KMS-11 (cell line): ENCODE measurements at regions not wholly inside any gene's neighbourhood (a gene's known extent, or its start where the extent isn't known, plus 50 kb on each side); places are given as distances from the start of the nearest gene placed in this dataset.
"Not testable (repeated sequence)": the region's sequence is repeated elsewhere in the genome, so short reads cannot be mapped to it uniquely, and the experiment has no call there.

Source experiments
- H2AFZ ChIP-seq: fragments of 200-600 bp; sonication (generic); 2 replicates; pipeline ENCODE4 v1.6.1; 2016; ENCODE audit warnings: antibody characterized with exemption, mixed run types, low read depth
- H3K27ac ChIP-seq: fragments of 200-600 bp; sonication (generic); 2 replicates; pipeline ENCODE4 v1.6.1; 2016; ENCODE audit warnings: mild to moderate bottlenecking, mixed run types
- H3K27me3 ChIP-seq: fragments of 200-600 bp; sonication (generic); 2 replicates; pipeline ENCODE4 v1.6.1; 2017; ENCODE audit warnings: mild to moderate bottlenecking, low read depth, mixed run types, moderate library complexity; ENCODE audit not compliant: insufficient read depth
- H3K36me3 ChIP-seq: fragments of 200-600 bp; sonication (generic); 2 replicates; pipeline ENCODE4 v1.6.1; 2017; ENCODE audit warnings: mild to moderate bottlenecking, mixed run types; ENCODE audit not compliant: insufficient read depth
- H3K4me1 ChIP-seq: fragments of 200-600 bp; sonication (generic); 2 replicates; pipeline ENCODE4 v1.6.1; 2016; ENCODE audit warnings: mild to moderate bottlenecking, low read depth, mixed run types; ENCODE audit not compliant: poor library complexity, severe bottlenecking
- H3K4me2 ChIP-seq: fragments of 200-600 bp; sonication (generic); 2 replicates; pipeline ENCODE4 v1.7.0; 2016; ENCODE audit warnings: mild to moderate bottlenecking, mixed run types
- H3K4me3 ChIP-seq: fragments of 200-600 bp; sonication (generic); IDR thresholded peaks from 2 replicates; pipeline ENCODE4 v1.6.1; 2017; ENCODE audit warnings: low read depth, low read length, mixed read lengths; ENCODE audit not compliant: insufficient read depth
- H3K79me2 ChIP-seq: fragments of 200-600 bp; sonication (generic); 2 replicates; pipeline ENCODE4 v1.6.1; 2016; ENCODE audit warnings: low read depth, mixed run types; ENCODE audit not compliant: insufficient read depth
- H3K9ac ChIP-seq: fragments of 200-600 bp; sonication (generic); 2 replicates; pipeline ENCODE4 v1.6.1; 2016; ENCODE audit warnings: mild to moderate bottlenecking, mixed run types
- H4K20me1 ChIP-seq: fragments of 200-600 bp; sonication (generic); 2 replicates; pipeline ENCODE4 v1.6.1; 2016; ENCODE audit warnings: mild to moderate bottlenecking, mixed run types; ENCODE audit not compliant: insufficient read depth
- TF ChIP-seq, protein P1 (sequence below): fragments of 200-600 bp; sonication (generic); conservative IDR thresholded peaks from 2 replicates; pipeline ENCODE4 v1.6.1; 2017; ENCODE audit warnings: low read depth, mild to moderate bottlenecking, antibody characterized with exemption, low read length, moderate library complexity, mixed read lengths

DNA sequence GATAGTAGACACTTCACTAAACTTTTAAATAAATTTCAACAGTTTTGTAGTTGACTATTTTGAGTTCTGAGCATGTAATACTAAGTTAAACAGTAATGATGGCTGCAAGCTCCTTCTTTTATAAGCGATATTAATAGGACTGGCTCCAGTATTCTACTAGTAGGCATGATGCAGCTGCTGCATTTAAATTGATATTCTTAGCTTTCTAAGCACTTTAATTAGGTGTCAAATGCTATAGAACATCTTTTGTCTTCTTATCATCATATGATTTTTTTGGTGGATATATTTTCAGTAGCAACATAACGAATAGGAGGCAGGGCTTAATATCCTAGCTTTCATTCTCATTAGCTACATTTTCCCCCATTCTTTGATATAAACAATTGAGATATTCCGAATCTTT, 141.1 kb downstream of the FBXO4 start:
- Histone ChIP-seq H4K20me1 (no peaks in the 10 kb centered on the region), H3K4me1 (no peaks in the 10 kb centered on the region), H3K79me2 (no peaks in the 10 kb centered on the region), H3K27ac (no peak overlapping the region), H3K36me3 (no peaks in the 10 kb centered on the region), H3K27me3 (no peaks in the 10 kb centered on the region), H3K9ac (no peak overlapping the region), H2AFZ (no peak overlapping the region), H3K4me2 (no peak overlapping the region), H3K4me3 (no peak overlapping the region)
- TF ChIP-seq, protein P1, sequence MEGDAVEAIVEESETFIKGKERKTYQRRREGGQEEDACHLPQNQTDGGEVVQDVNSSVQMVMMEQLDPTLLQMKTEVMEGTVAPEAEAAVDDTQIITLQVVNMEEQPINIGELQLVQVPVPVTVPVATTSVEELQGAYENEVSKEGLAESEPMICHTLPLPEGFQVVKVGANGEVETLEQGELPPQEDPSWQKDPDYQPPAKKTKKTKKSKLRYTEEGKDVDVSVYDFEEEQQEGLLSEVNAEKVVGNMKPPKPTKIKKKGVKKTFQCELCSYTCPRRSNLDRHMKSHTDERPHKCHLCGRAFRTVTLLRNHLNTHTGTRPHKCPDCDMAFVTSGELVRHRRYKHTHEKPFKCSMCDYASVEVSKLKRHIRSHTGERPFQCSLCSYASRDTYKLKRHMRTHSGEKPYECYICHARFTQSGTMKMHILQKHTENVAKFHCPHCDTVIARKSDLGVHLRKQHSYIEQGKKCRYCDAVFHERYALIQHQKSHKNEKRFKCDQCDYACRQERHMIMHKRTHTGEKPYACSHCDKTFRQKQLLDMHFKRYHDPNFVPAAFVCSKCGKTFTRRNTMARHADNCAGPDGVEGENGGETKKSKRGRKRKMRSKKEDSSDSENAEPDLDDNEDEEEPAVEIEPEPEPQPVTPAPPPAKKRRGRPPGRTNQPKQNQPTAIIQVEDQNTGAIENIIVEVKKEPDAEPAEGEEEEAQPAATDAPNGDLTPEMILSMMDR = no peak

DNA sequence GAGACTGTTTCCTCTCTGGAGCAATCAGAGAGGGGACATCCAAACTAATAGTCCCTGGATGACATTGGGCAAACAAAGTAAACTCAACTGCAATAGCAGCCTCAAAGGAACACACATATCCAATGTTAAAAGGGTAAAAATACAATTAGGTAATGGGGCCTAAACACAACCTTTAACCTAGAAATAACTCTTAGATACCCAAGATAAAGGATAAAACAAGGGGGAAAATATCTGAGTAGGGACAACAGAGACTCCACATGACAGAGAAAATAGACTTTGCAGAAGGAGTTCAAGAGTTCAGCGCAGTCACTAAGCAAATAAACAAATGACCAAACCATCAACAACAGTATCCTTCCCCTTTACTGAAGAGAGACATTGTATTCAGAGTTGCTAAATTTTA, 149.3 kb downstream of the FBXO4 start:
- Histone ChIP-seq H3K4me1 (no peaks in the 10 kb centered on the region), H2AFZ (no peak overlapping the region), H4K20me1 (no peaks in the 10 kb centered on the region), H3K9ac (no peak overlapping the region), H3K27ac (no peak overlapping the region), H3K27me3 (no peaks in the 10 kb centered on the region), H3K4me3 (no peak overlapping the region), H3K79me2 (no peaks in the 10 kb centered on the region), H3K4me2 (no peak overlapping the region), H3K36me3 (no peaks in the 10 kb centered on the region)
- TF ChIP-seq, protein P1 = no peak

DNA sequence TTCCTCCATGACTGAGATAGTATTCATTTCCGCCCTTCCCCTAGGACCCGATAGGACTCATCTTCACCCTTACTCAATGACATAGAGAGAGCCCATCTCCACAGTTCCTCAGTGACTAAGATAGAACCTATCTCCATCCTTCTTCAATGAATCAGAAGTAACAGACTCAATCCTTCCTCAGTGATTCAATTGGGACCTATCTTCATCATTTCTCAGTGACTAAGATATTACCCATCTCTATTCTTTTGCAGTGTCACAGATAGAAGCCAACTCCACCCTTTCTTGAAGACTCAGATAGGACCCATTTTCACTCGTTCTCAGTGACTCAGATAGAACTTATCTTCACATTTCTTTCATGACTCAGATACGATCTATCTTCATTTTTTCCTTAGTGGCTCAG, 164.6 kb downstream of the FBXO4 start:
- no peak overlapping the region for H3K27ac ChIP-seq
- H4K20me1 ChIP-seq = no peaks in the 10 kb centered on the region
- H3K27me3 ChIP-seq = no peaks in the 10 kb centered on the region
- H3K9ac ChIP-seq = no peak overlapping the region
- H3K79me2 ChIP-seq = no peaks in the 10 kb centered on the region
- no peaks in the 10 kb centered on the region for H3K4me1 ChIP-seq
- no peaks in the 10 kb centered on the region for H3K36me3 ChIP-seq
- H3K4me3 ChIP-seq = no peak overlapping the region
- no peak overlapping the region for H2AFZ ChIP-seq
- TF ChIP-seq, protein P1 = no peak
- no peak overlapping the region for H3K4me2 ChIP-seq

DNA sequence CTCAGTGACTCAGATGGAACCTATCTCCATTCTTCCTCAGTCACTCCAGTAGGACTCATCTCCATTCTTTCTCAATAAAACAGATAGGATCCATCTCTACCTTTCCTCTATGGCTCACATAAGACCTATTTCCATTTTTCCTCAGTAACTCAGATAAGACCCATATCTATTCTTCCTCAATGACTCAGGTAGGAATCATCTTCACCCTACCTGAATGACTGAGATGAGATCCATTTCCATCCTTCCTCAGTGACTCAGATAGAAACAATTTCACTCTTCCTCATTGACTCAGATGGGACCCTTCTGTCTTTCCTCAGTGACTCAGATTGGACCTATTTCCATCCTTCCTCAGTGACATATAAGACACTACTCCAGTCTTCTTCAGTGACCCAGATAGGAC, 165.1 kb downstream of the FBXO4 start:
- Histone ChIP-seq H3K9ac (no peak overlapping the region), H3K4me1 (no peaks in the 10 kb centered on the region), H3K79me2 (no peaks in the 10 kb centered on the region), H3K27me3 (no peaks in the 10 kb centered on the region), H3K4me2 (no peak overlapping the region), H4K20me1 (no peaks in the 10 kb centered on the region), H3K27ac (no peak overlapping the region), H2AFZ (no peak overlapping the region), H3K36me3 (no peaks in the 10 kb centered on the region), H3K4me3 (no peak overlapping the region)
- TF ChIP-seq, protein P1 = no peak

DNA sequence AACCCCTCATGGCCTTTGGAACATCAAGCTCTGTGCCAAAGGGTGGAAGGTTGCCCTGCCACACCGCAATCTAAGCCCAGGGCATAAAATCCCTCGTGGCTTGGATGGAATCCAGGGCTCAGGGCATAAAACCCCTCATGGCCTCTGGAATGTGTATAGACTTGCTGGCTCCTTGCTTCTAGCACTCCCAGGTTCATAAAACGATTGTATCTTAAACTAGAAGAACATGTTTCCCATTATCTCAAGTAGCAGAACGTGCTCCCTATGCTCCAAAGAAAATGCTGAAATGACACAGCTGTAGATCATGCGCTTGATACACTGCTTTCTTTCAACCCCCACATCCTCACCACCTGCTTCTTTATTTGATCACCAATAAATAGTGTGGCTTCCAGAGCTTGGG, 174.8 kb downstream of the FBXO4 start:
- not testable (repeated sequence) for H3K4me3 ChIP-seq, H3K27ac ChIP-seq, H3K4me1 ChIP-seq, H2AFZ ChIP-seq, H3K27me3 ChIP-seq, H3K4me2 ChIP-seq, H3K79me2 ChIP-seq, H3K36me3 ChIP-seq, H3K9ac ChIP-seq, H4K20me1 ChIP-seq
